GM18520 (cell line): ENCODE measurements at regions not wholly inside any gene's neighbourhood (a gene's known extent, or its start where the extent isn't known, plus 50 kb on each side); places are given as distances from the start of the nearest gene placed in this dataset.
"Not testable (repeated sequence)": the region's sequence is repeated elsewhere in the genome, so short reads cannot be mapped to it uniquely, and the experiment has no call there.

ENCODE experiments used
- ATAC-seq: cut with Tn5 transposase; IDR thresholded peaks from one replicate; pipeline ENCODE4 v1.9.1; 2021; ENCODE audit not compliant: unreplicated experiment

DNA sequence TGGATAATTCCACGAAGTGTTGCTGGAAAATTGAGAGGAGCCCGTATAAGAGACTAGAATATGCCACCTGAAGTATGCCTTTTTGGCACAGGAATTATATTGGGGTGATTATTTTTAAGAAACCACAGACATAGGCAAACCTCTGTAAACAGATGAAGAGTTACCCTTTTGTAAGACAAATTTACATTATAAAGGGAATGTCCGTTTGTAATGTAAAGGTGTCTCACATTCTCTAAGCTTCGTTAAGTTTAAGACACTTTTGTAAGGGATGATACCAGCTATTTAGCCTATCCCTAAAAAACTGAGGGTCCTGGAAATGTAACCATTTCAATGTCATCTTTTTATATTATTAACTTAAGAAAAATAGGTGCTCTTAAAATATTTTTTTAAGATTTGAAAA is 432.8 kb upstream of the SYT4 start:
- no peak for ATAC-seq

DNA sequence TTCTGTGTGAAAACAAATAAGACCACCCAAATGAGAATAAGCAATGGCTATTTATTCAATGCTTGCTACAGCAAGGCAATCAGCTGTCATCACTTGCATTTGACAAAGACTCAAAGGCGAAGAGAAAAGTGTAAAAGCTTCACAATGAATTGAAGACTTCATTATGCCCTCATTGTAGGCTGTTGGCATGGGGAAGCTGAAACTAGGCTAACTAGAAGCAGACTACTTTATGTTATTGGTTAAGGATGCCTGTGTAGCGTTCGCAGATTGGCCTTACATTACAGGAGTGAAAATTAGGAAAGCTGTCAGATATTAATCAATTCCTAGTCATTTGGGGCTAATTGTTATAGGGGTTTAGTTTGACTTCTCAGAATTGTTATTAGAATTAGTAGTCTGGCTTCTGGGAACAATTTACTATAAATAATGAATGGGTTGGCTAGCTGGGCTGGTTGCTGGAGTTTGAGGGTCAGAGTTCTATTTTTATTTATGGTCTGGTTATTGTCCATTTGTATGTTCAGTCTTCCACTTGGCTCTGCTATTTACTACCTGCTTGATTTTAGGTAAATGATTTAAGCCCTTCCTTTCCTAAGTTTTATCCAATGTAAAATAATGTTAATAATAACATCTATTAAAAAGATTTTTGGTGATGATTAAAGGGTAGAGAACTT is 437.2 kb upstream of the SYT4 start:
- ATAC-seq = no peak

DNA sequence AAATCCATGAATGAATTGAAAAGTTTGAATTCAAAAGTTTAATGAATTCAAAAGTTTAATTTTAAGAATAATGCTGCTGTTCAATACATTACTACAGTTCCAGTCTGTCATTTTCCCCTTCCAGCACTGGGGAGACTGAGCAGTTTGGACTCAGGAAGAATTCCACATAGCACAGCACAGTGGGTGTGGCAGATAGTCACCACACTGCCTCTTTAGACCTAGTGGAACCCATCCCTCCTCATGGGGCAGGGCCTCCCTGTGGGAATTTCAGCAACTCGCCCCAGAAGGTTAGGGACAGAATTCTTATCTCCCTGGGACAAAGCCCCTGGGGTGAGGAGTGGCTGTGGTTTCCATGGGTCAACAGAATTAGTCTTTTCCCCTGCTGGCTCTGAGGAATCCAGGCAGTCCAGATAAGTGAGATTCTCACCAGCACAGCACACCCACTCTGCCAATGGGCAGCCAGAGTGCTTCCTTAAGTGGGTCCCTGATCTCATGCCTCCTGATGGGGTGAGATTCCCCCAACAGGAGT is 442.0 kb upstream of the SYT4 start:
- ATAC-seq = no peak

DNA sequence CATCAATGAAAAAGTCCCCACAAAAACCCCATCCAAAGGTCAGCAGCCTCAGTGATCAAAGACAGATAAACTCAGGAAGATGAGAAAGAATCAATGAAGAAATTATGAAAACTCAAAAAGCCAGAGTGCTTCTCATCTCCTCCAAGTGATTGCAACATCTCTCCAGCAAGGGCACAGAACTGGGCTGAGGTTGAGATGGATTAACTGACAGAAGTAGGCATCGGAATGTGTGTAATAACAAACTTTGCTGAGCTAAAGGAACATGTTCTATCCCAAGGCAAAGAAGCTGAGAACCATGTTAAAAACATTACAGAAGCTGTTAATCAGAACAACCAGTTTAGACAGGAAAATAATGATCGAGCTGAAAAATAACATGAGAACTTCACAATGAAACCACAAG is 442.8 kb upstream of the SYT4 start:
- ATAC-seq = no peak

DNA sequence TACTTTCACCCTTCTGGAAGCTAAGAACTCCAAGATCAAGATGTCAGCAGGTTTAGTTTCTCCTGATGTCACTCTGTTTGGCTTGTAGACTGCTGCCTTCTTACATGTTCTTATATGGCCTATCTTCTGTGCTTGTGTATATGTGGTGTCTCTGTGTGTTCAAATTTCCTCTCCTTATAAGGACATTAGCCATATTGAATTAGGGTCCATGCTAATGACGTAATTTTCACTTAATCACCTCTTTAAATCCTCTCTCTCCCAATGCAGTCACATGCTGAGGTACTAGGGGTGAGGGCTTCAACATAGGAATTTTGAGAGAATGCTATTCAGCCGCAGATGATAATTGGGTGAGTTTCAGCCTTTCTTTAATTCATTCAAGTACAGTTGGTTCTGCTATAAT is 458.3 kb upstream of the SYT4 start:
- ATAC-seq = no peak

DNA sequence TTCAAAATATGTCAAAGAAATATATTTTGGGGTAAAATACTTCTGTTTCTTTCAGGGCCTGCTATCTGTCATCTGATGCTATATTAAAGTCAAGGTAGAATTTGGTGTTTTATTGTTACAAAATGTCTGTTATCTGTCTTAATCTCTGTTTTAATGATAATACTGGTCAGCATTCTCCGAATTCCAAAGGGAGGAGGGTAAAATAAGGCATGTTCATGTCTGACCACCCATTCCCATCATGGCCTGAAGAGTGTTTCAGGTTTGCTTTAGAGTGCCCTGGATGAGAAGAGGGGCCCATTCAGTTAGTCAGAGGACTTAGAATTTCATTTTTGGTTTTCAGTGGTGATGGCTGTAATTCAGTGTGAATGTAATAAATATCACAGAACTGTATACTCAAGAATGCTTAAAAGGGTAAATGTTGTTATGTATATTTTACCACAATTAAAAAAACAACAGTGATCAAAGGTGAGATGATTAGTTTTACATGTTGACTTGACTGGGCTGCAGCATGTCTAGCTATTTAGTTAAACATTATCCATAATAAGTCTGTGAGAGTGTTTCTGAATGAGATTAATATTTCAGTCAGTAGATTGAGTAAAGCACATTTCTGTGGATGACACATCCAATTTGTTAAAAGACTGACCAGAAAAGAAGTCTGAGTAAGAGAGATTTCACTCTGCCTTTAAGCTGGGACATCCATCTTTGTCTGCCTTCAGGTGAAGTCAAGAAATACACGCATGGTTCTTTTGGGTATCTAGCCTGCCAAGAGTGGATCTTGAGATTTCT is 467.9 kb upstream of the SYT4 start:
- ATAC-seq = no peak

DNA sequence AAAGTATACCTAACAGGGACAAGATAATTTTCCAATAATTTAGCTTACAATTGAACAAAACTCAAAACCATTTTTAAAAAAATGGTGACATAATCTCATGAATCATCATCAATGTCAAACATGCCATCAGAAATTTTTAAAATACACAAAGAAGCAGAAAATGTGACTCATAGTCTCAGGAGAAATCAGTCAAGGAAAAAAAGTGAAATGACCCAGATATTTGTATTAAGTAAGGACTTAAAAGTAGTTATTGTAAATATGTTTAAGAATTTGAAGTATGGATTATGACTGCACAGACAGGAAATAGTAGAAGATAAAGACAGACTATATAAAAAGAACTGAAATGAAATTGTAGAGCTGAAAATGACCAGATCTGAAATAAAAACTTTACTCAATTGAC is 473.9 kb upstream of the SYT4 start:
- ATAC-seq = no peak

DNA sequence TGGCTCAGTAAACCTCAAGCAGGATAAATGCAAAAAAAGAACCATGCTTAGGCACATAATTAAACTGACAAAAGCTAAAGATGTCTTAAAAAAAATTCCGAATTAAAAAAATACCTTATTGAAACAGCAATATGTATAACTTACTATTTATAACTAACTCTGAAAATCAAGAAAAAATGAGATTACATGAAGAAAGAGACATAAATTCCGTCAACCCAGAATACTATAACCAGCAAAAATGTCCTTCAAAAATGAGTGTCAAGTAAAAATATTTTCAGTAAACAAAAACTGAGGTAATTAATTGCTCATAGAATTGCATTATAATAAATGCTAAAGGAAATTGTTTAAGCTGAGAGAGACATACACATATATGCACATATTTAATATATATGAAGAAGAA is 474.5 kb upstream of the SYT4 start:
- no peak for ATAC-seq

DNA sequence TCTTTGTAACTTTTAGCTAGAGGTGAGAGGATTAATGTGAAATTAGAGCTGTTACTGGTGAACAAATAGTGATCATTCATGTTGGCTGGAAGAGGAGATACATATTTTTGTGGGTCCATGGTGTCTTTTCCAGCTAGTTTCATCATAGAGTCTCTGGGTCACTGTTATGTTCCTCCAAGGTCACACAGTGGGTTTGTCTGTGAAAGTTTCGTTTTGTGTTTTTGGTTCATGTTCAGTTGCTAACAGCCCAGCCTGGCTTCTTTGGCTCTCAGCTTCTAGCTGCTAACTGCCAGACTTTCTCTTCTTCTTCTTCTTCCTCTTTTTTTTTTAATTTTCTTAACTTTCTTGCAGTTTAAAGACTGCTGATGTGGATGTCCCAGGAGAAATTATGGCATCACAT is 480.0 kb upstream of the SYT4 start:
- ATAC-seq = no peak

DNA sequence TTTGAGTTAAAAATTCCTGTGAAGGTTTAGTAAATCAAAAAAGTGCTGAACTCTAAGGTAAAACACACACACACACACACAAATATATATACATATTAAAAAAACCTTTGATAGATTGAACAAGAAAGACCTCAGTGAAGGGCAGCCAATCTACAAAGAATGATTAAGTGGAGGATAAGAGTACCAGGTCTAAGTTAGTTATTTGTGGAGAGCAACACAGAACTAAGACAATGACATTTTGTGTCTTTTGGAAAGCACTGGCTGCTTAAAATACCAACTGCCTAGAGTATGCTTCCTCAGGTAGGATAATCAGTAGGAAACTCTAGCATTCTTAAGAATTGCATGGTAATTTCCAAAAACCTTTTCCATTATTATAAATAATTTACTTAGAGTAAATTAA is 481.4 kb upstream of the SYT4 start:
- no peak for ATAC-seq

DNA sequence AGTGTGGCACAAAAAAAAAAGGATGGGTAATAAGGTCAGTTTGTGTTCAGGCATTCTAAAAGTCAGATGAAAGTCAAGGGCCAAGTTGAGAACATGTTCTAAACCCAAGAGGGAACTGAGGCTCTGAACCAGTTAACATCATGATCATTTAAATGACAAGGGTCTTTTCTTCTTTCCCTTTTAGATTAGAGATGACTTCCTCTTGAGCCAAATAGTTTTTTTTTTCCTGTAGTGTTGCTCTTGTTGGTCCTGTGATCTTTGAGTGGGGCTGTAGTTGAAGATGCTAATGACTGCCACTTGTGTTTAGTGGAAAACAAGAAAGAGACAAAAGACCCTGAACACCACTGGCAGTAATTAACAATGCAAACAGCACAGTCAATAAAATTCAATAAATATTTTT is 482.7 kb upstream of the SYT4 start:
- no peak for ATAC-seq

DNA sequence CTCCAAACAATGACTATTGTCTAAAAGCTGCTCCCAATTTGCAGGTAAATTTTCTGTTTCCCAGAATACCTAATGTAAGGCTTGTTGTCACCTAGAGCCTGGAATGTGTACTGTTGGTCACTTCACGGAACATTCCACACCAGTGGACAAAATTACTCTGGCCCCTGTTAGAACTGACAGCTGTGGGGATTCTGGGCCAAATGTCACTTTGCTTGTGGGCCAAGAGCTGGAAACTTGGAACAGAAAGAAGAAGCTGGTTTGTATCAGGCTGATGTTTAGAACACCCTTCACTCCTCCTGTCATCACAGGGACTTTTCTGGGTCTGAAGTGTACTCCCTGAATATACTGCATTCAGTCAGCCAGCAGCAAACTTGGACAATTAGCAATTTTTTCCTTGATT is 495.6 kb upstream of the SYT4 start:
- ATAC-seq = no peak

DNA sequence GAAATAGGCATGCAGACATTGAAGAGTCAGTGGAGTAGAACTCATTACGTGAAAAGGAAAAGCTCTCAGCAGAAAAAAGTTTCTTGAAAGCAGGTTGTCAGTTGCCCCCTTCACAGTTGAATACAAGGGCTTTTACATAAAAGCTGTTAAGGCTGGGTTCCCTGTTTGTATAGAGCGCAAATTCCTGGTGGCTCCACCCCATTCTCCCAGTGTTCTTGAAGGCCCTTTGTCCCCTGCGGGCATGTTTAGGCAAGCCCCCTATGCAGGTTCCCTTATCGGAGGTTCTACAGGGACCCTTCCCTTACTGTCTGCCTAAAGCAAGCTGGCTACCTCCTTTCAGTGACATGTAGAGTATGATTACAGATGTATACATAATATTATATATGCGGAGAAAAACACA is 497.2 kb upstream of the SYT4 start:
- ATAC-seq = no peak

DNA sequence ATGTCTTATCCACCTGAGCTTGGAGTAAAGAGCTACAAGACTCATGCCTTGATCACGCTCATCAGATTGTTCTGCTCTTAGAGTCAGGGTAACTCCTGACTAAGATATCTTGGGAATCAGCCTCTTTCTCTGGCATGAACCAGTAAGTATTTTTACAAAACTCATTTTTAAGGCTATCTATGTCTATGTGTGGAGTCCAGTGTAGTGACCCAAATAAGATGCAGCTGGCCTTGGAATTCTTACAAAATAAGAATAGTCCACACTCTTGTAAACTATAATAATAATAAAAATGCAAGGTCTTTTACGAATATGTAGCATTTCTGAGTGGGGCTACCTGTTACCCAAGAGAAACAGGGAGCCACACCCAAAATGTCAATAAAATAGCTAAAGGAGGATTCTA is 498.3 kb upstream of the SYT4 start:
- no peak for ATAC-seq

DNA sequence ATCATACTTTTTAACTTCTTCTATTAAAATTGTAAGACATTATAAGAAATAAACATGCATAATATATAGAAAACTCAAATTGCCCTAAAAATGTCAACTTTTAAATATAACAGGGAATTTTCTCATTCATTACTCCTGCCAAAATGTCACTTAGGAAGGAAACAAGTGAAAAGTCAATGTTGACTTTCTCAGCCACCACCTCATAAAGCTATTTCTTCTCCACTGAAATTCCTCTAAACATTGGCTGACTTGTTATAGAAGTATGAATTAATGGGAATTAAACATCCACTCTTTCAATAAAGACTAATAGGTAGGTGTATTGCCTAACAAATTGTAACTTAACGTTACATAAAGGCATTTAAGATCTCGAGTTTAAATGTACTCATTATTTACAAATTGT is 499.7 kb upstream of the SYT4 start:
- no peak for ATAC-seq

DNA sequence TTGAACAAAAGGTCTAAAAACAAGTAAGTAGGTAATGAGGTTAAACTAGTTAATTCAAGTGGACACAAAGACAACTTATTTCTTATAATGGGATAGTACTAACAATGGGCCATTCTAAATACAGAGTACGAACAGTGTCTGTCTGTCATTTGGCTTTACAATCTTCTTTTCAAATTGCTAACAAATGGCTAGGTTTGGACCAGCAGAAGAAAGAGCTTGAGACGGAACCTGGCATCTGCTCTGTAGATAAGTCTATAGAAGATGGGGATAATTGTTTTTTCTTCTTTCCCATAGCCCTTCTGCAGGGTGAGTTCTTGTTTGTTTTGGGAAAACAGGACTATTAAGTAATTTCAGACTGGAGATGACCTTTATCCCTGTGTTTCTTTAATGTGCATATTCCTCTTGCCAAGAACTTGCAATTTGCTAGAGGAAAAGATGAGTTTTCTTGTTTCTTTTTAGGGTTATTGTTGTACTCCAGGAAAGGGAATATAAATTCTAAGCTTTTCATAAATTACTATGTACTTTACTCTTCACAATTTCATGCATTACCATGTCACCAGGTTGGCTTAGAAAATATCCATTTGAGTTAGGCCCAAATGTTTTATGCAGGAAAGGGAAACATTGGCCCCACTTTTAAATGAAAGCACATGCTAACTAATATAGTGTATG is 500.5 kb upstream of the SYT4 start:
- no peak for ATAC-seq

DNA sequence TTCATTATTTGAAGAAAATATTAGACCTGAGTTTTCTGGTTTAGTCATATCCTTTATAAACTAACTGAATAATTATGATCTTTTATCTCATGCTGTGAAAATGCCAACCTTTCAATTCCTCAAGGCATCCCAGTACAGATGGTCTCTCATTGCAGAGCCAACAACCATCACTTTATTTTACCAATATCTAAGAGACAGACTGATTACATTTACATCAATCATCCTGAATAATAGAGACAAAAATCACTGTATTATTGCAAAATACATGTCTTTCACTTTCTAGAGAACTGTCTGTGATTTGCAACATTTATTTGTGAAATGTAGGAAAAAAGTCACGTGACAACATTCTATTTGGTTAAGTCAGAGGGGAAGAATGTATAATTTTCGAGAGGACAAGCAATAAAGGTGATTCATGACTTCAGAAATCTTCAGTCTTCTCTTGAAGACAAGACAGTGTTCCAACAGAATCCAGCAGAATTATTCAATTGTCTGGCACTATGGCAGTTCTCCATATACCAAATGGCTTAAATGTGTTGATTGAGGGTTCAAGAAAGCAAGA is 503.6 kb upstream of the SYT4 start:
- ATAC-seq = no peak

DNA sequence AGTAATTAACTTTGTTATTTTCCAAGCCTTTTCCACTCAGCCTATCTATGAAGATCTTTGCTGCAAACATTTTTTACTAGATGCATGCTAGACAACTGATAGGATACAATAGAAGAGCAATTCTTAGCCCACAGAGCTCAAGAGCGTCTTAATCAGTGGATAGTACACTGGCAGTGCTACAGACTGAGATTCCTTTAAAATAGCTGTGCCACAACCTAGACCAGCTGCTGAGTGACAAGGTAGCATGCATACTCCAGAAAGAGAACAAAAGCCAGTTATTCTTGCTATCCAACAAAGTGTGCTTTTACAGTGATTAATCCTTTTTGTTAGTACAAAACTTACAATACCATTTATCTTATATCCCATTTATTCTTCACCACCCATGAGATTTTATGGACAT is 507.9 kb upstream of the SYT4 start:
- ATAC-seq = no peak

DNA sequence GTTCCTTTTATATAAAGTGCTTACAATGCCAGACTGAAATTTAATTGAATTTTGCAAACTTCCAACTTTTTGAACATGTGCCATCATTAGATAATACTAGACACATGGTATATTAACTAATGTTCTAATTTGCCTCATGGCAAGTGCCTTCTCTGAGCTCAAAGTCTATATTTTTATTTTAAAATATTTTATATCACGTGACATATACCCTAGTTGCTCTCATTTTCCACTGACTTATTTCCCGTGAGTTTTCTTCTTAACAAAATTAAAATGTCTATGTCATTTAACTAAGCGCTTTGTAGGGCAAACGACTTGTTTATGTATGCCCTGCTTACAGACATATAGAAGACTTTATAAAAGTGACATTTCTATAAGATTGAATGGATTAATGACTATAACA is 509.6 kb upstream of the SYT4 start:
- ATAC-seq = no peak

DNA sequence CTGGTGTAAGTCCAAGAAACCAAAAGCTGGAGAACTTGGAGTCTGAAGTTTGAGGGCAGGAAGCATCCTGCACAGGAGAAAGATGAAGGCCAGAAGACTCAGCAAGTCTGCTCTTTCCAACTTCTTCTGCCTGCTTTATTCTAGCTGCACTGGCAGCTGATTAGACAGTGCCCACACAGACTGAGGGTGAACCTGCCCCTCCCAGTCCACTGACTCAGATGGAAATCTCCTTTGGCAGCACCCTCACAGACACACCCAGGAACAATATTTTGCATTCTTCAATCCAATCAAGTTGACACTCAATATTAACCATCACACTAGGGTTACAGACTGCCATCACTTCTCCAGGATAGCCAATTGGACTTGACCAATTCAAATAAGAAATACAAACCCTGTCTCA is 510.4 kb upstream of the SYT4 start:
- not testable (repeated sequence) for ATAC-seq

DNA sequence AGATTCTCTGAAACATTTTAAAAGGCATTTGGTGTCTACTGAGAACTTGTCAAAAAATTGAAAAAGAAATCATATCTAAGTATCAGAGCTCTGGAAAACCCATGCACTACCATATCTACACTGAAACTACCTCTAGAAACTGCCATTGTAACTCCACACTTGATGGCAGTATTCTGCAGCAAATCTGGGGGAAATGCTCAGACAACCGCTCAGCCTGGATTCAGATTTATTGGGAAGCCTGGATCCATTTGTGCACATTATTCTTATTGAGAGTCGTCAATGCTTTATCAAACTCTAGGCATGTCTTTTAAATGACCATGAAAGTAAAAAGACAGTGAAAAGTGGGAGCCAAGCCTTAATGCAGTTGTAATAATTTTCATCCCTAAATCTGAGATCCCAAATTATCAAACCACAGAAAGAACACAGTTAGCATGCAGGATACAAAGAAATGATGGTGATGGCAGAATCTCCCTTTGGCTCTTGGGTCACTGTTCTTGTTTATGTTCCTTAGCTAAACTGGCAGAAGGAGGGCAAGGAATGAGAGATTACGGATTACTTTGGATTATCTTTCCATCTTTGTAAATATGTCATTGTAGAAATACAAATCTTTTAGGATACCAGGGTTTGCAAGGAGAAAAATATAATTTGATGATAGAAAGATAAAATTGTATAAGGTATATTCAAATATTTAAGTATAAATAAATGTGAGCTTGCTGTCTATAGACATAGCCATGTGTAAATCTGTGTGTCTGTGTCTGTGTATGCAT is 512.1 kb upstream of the SYT4 start:
- ATAC-seq = no peak
